ENCODE measurements at regions not wholly inside any gene's neighbourhood (a gene's known extent, or its start where the extent isn't known, plus 50 kb on each side); places are given as distances from the start of the nearest gene placed in this dataset.

GRCh38 chrX:79082899-79083298 is 61.6 kb upstream of the GPR174 start:
- TF ChIP-seq CTCF (IDR thresholded peaks at IDR 0.05; ENCODE audit: low read depth, low read length, poor library complexity, severe bottlenecking): no peak
- TF ChIP-seq EZH2phosphoT487 (IDR thresholded peaks at IDR 0.05; ENCODE audit: borderline replicate concordance, low read length): no peak
